ENCODE measurements at regions not wholly inside any gene's neighbourhood (a gene's known extent, or its start where the extent isn't known, plus 50 kb on each side); places are given as distances from the start of the nearest gene placed in this dataset.

DNA sequence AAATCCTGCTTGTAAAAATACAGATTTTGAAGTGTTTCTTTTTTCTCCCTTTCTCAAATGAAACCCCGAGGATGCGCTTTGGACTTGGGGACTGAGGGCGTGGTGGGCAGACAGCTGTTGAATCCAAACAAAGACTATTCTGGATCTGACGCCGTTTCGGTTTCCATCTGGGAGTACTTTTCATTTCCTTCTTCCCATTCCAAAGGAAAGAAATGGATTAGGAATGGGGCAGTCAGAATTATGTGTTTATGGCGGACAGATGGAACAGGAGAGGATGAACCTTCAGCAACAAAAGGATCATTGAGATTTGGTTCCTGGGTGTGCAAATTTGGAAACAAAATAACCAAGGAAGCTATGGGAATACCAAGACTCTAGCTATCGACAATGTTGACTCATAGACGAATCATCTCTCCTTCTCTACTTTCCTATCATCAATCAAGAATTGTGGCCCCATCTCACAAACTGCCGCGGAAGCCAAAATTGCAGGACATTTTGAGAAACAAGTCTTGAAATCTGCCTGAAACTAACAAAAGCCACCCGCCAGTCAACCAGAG, 300.6 kb downstream of the PARP8 start:
- Mint-ChIP-seq H3K4me3 (peak overlapping the region; percentile 81), H3K27ac (peak overlapping the region; percentile 63), H3K4me1 (ENCODE audit: unreplicated experiment) (peaks cover 46% of the 10 kb centered on the region), H3K27me3 (peaks cover 92% of the 10 kb centered on the region), H3K9me3 (no peaks in the 10 kb centered on the region), H3K36me3 (no peaks in the 10 kb centered on the region)
- TF ChIP-seq, protein P1, sequence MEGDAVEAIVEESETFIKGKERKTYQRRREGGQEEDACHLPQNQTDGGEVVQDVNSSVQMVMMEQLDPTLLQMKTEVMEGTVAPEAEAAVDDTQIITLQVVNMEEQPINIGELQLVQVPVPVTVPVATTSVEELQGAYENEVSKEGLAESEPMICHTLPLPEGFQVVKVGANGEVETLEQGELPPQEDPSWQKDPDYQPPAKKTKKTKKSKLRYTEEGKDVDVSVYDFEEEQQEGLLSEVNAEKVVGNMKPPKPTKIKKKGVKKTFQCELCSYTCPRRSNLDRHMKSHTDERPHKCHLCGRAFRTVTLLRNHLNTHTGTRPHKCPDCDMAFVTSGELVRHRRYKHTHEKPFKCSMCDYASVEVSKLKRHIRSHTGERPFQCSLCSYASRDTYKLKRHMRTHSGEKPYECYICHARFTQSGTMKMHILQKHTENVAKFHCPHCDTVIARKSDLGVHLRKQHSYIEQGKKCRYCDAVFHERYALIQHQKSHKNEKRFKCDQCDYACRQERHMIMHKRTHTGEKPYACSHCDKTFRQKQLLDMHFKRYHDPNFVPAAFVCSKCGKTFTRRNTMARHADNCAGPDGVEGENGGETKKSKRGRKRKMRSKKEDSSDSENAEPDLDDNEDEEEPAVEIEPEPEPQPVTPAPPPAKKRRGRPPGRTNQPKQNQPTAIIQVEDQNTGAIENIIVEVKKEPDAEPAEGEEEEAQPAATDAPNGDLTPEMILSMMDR (conservative IDR thresholded peaks at IDR 0.05), result no peak
- DNase-seq (ENCODE audit: extremely low spot score, unreplicated experiment), result no peak

DNA sequence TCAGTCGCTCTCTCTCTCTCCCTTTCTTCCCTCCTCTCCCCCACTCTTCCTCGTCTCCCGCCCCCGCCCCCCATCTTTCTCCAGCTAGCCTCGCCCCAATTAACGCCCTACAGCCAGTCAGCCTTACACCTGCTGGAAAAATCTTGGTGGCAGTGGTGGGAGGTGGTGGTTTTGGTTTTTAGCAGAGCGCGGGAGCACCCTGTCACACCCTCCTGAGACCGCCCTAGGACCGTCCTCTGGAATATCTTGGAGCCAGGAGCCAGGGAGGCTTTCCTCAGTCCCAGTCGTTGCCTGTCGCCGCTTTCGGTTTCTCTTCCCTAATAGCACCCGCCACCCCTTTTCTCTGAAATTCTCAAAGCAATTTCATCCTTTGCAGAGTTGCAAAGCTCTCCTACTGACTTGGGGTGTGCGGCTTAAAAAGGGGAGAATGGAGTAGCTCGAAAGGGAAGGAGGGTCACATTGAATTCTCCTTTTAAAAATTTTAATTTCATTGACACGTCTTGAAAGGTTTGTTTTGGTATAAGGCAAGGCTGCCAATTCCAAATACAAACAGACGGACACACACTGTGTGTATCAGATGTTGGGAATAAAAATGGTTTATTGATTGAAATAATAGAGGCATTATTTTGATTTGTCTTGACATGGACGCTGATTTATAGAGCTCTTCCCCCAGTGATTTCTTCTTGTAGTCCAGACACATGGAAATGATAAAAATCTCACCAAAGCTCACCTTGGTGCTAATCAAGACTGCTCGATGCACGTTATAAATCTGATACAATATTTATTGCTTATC, 301.3 kb downstream of the PARP8 start:
- TF ChIP-seq, protein P1 (conservative IDR thresholded peaks at IDR 0.05), result no peak
- H3K9me3 Mint-ChIP-seq, result no peaks in the 10 kb centered on the region
- peaks cover 92% of the 10 kb centered on the region for H3K27me3 Mint-ChIP-seq
- H3K27ac Mint-ChIP-seq, result peak overlapping the region; percentile 63
- peak overlapping the region; percentile 81 for H3K4me3 Mint-ChIP-seq
- DNase-seq (ENCODE audit: extremely low spot score, unreplicated experiment), result no peak
- H3K4me1 Mint-ChIP-seq (ENCODE audit: unreplicated experiment), result peaks cover 46% of the 10 kb centered on the region
- H3K36me3 Mint-ChIP-seq, result no peaks in the 10 kb centered on the region

DNA sequence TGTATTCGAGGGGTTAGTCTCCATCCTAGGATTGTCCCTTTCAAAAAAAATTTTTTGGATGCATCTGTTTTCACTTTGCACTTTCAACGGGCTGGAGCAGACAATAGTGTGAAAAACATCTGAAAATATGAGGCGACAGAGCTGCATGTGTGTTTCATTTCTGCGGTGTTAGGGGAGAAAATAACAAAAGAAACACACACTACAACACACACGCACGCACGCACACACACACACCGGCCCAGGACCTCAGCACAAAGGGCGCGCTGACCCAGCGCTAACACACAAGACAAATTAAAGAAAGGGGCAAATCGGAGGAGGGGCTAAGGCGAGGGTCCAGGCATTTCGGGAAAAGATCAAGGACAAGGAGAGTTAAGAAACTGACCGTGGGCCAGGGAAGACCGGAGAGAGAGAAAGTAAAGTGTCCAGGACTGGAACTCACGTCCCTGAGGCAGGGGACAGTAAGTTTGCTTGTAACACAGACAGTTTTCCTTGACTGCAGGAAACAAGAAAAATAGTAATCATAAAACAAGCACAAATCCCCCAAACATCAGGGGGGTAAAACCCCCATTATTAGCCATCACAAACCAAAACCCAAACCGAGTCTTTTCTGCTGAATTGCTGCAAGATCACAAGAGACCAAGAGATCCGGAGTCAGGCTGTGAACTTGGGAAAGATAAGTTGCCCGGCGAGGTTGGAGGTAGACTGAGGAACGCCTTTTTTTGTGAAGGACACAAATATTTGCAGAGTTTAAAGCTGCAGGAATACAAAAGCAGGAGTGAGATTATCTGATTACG, 302.1 kb downstream of the PARP8 start:
- Mint-ChIP-seq H3K9me3 (no peaks in the 10 kb centered on the region), H3K27me3 (peaks cover 92% of the 10 kb centered on the region), H3K36me3 (no peaks in the 10 kb centered on the region), H3K4me1 (ENCODE audit: unreplicated experiment) (peaks cover 42% of the 10 kb centered on the region), H3K4me3 (peak overlapping the region; percentile 81), H3K27ac (no peak overlapping the region)
- TF ChIP-seq, protein P1 (conservative IDR thresholded peaks at IDR 0.05), result no peak
- no peak for DNase-seq (ENCODE audit: extremely low spot score, unreplicated experiment)

DNA sequence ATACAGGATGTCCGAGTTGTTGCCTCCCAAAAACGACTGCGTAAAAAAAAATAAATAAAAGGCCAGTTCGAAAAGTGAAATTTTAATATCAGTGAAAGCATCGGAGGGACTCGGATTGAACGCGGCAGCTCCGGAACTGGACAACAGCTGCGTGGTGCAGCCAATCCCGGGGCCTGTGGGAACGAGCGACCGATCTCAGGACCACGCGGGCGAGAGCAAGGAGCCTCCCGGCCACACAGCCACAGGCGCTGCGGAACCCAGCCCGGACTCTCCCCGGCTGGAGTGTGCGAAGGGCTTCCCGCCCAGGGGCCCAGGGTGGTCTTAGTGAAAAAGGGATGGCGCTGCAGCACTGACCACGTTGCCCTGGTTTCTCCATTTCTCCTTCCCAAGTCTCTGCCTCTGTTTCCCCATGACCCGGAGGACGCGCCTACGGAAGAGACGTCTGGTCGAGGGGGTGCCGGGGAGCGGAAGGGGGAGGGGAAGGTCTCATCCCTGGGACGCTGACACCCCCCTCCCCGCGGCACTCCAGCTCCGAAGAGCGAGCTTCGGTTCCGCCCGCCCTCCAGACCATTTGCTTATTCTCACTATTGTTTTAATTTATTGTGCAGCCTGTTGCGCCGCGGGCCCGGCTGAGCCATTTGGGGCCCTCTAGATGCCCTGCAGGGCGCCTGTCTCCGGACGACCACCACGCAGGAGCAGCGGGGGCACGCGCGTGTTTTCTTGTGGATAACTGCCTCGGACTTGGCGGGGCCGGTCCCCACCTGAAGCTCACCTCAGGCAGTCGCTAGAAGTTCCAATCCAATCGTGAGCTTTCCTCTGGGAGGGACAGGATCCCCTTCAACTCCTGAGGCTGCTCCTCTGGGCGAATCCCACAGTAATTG, 303.0 kb downstream of the PARP8 start:
- TF ChIP-seq, protein P1 (conservative IDR thresholded peaks at IDR 0.05), result no peak
- peaks cover 37% of the 10 kb centered on the region for H3K4me1 Mint-ChIP-seq (ENCODE audit: unreplicated experiment)

DNA sequence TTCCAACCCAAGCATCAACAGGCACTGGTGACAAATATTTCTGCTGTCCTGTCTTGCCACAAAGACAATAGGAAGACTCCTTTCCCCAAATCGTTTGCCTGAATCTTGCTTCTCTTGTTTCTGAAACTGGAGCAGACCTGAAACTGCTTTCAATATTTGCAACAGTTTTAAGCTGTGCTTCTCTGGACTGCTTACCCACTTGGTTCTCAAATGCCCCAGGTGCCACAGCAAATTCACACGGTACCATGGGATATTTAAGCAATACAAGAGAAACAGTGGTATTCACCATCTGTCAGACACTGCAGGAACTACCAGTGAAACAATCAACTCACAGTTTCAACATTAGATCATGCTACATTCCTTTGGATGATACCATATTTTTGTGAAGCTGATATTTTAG, 309.4 kb downstream of the PARP8 start:
- Mint-ChIP-seq H3K27ac (no peak overlapping the region), H3K27me3 (peaks cover 60% of the 10 kb centered on the region)

More for the DNA sequence above, 303.0 kb downstream of the PARP8 start:
- peak overlapping the region; percentile 81 for H3K4me3 Mint-ChIP-seq
- no peak overlapping the region for H3K27ac Mint-ChIP-seq
- no peaks in the 10 kb centered on the region for H3K36me3 Mint-ChIP-seq
- no peak for DNase-seq (ENCODE audit: extremely low spot score, unreplicated experiment)
- no peaks in the 10 kb centered on the region for H3K9me3 Mint-ChIP-seq
- peaks cover 93% of the 10 kb centered on the region for H3K27me3 Mint-ChIP-seq

More for the DNA sequence above, 309.4 kb downstream of the PARP8 start:
- DNase-seq (ENCODE audit: extremely low spot score, unreplicated experiment), result no peak
- Mint-ChIP-seq H3K4me3 (no peak overlapping the region), H3K4me1 (ENCODE audit: unreplicated experiment) (no peaks in the 10 kb centered on the region), H3K36me3 (no peaks in the 10 kb centered on the region), H3K9me3 (no peaks in the 10 kb centered on the region)
- TF ChIP-seq, protein P1 (conservative IDR thresholded peaks at IDR 0.05), result no peak

Measured in type B pancreatic cell (in vitro differentiated cells).